IMR-90 (cell line): ENCODE measurements at regions not wholly inside any gene's neighbourhood (a gene's known extent, or its start where the extent isn't known, plus 50 kb on each side); places are given as distances from the start of the nearest gene placed in this dataset.

ENCODE experiments used
- ATAC-seq: fragments of 200-7000 bp; cut with Tn5 transposase; 2 replicates; pipeline ENCODE4 v1.9.1; 2020; ENCODE audit warnings: low read depth, mild to moderate bottlenecking, moderate library complexity
- BruUV-seq: library from RNA; stranded (reverse); fragments of 400-500 nt; replicated peaks from 2 replicates; lab custom pipeline; 2021; lab: Mats Ljungman, UMichigan
- CTCF ChIA-PET: fragments of 300-600 bp; formaldehyde crosslinking; extraction: SDS; loops from one replicate; lab custom pipeline; 2021; ENCODE audit warnings: antibody characterized with exemption; lab: Yijun Ruan, JAX
- POLR2A ChIA-PET: fragments of 300-600 bp; sonication (Branson Sonifier 250); formaldehyde crosslinking; loops from one replicate; lab custom pipeline; 2022; ENCODE audit warnings: antibody characterized with exemption; ENCODE audit not compliant: unreplicated experiment; lab: Charles Lee
- DNase-seq: peaks from one replicate; pipeline ENCODE4 v3.0.0; 2013
- H2AFZ ChIP-seq: replicated peaks from 2 replicates; pipeline ENCODE3; 2013; ENCODE audit warnings: low read length, mild to moderate bottlenecking; ENCODE audit not compliant: poor library complexity
- H2AK5ac ChIP-seq: 2 replicates; pipeline ENCODE4 v1.6.1; 2013; ENCODE audit warnings: low read depth, low read length, inconsistent platforms
- H2AK9ac ChIP-seq: replicated peaks from 2 replicates; pipeline ENCODE3; 2013; ENCODE audit warnings: mild to moderate bottlenecking, low read depth, low read length, moderate library complexity; ENCODE audit not compliant: poor library complexity
- H2BK120ac ChIP-seq: 2 replicates; pipeline ENCODE4 v1.6.1; 2013; ENCODE audit warnings: low read depth, low read length, inconsistent platforms
- H2BK15ac ChIP-seq: 3 replicates; pipeline ENCODE4 v1.6.1; 2013; ENCODE audit warnings: low read depth, low read length, inconsistent platforms
- H2BK20ac ChIP-seq: 2 replicates; pipeline ENCODE4 v1.6.1; 2013; ENCODE audit warnings: low read depth, mild to moderate bottlenecking, inconsistent platforms, low read length, moderate library complexity
- H2BK5ac ChIP-seq: 2 replicates; pipeline ENCODE4 v1.6.1; 2013; ENCODE audit warnings: mild to moderate bottlenecking, low read depth, low read length, inconsistent platforms; ENCODE audit not compliant: poor library complexity, severe bottlenecking
- H3K14ac ChIP-seq: replicated peaks from 2 replicates; pipeline ENCODE4 v1.6.1; 2013; ENCODE audit warnings: low read depth, low read length, inconsistent platforms
- H3K18ac ChIP-seq: 2 replicates; pipeline ENCODE4 v1.6.1; 2013; ENCODE audit warnings: low read depth, low read length, control low read depth
- H3K23ac ChIP-seq: 2 replicates; pipeline ENCODE4 v1.6.1; 2013; ENCODE audit warnings: low read depth, low read length, inconsistent platforms
- H3K27ac ChIP-seq: 2 replicates; pipeline ENCODE4 v1.5.1; 2013; ENCODE audit warnings: mild to moderate bottlenecking, control low read depth, low read length; ENCODE audit not compliant: insufficient read depth
- H3K27me3 ChIP-seq: 2 replicates; pipeline ENCODE4 v1.6.1; 2013; ENCODE audit warnings: low read length; ENCODE audit not compliant: control insufficient read depth, insufficient read depth
- H3K36me3 ChIP-seq: 2 replicates; pipeline ENCODE4 v1.6.1; 2013; ENCODE audit warnings: low read length, mixed read lengths; ENCODE audit not compliant: control insufficient read depth, insufficient read depth
- H3K4ac ChIP-seq: 2 replicates; pipeline ENCODE4 v1.6.1; 2013; ENCODE audit warnings: low read depth, low read length, inconsistent platforms
- H3K4me1 ChIP-seq: 2 replicates; pipeline ENCODE4 v1.6.1; 2013; ENCODE audit warnings: low read length, mixed read lengths; ENCODE audit not compliant: control insufficient read depth, insufficient read depth
- H3K4me2 ChIP-seq: 2 replicates; pipeline ENCODE4 v1.6.1; 2013; ENCODE audit warnings: low read depth, mild to moderate bottlenecking, control low read depth, low read length, moderate library complexity
- H3K4me3 ChIP-seq: 2 replicates; pipeline ENCODE4 v1.5.1; 2013; ENCODE audit warnings: low read depth, mild to moderate bottlenecking, control low read depth, low read length, moderate library complexity; ENCODE audit not compliant: insufficient read depth
- H3K56ac ChIP-seq: 2 replicates; pipeline ENCODE4 v1.6.1; 2013; ENCODE audit warnings: low read length, inconsistent platforms; ENCODE audit not compliant: insufficient read depth; ENCODE audit errors: extremely low read depth
- H3K79me1 ChIP-seq, 2 experiments: 2 replicates each; pipeline ENCODE4 v1.6.1; 2013; ENCODE audit warnings: low read length in 2 of 2, inconsistent platforms in 1 of 2, low read depth in 1 of 2
- H3K9ac ChIP-seq: 2 replicates; pipeline ENCODE4 v1.6.1; 2013; ENCODE audit warnings: low read depth, low read length, control low read depth
- H3K9me1 ChIP-seq: 2 replicates; pipeline ENCODE4 v1.6.1; 2013; ENCODE audit warnings: low read length, inconsistent platforms; ENCODE audit not compliant: insufficient read depth
- H3K9me3 ChIP-seq: 2 replicates; pipeline ENCODE4 v1.6.1; 2013; ENCODE audit warnings: low read length; ENCODE audit not compliant: control insufficient read depth, insufficient read depth
- H4K20me1 ChIP-seq: 2 replicates; pipeline ENCODE4 v1.6.1; 2013; ENCODE audit warnings: low read length, inconsistent platforms; ENCODE audit not compliant: insufficient read depth
- H4K5ac ChIP-seq: 2 replicates; pipeline ENCODE4 v1.6.1; 2013; ENCODE audit warnings: mild to moderate bottlenecking, low read depth, low read length, control low read depth
- H4K8ac ChIP-seq, 2 experiments: 2 replicates each; pipeline ENCODE4 v1.6.1; 2013; ENCODE audit warnings: low read depth in 2 of 2, low read length in 2 of 2, control low read depth in 1 of 2, inconsistent platforms in 1 of 2
- H4K91ac ChIP-seq: 2 replicates; pipeline ENCODE4 v1.6.1; 2013; ENCODE audit warnings: low read depth, low read length, inconsistent platforms; ENCODE audit not compliant: insufficient read depth
- BHLHE40 ChIP-seq: fragments of 150-350 bp; IDR thresholded peaks from 2 replicates; pipeline ENCODE4 v1.6.1; 2016; ENCODE audit warnings: mild to moderate bottlenecking, low read depth, low read length
- CEBPB ChIP-seq: IDR thresholded peaks from 2 replicates; pipeline ENCODE4 v1.6.1; 2012; ENCODE audit warnings: low read depth, low read length, improper control_type of control experiment
- CHD1 ChIP-seq: IDR thresholded peaks from 2 replicates; pipeline ENCODE4 v1.6.1; 2012; ENCODE audit warnings: low read depth, low read length, improper control_type of control experiment
- CTCF ChIP-seq: conservative IDR thresholded peaks from 2 replicates; pipeline ENCODE4 v1.5.1; 2012; ENCODE audit warnings: mild to moderate bottlenecking, low read depth, low read length, improper control_type of control experiment
- ELK1 ChIP-seq: fragments of 150-350 bp; IDR thresholded peaks from 2 replicates; pipeline ENCODE4 v1.6.1; 2016; ENCODE audit warnings: low read depth, mild to moderate bottlenecking, low read length, moderate library complexity, borderline replicate concordance
- FOS ChIP-seq: fragments of 150-350 bp; IDR thresholded peaks from 2 replicates; pipeline ENCODE4 v1.6.1; 2016; ENCODE audit warnings: low read depth, low read length
- MAFK ChIP-seq: IDR thresholded peaks from 2 replicates; pipeline ENCODE4 v1.6.1; 2012; ENCODE audit warnings: low read depth, low read length, improper control_type of control experiment
- MAZ ChIP-seq: IDR thresholded peaks from 2 replicates; pipeline ENCODE4 v1.6.1; 2012; ENCODE audit warnings: low read depth, mild to moderate bottlenecking, low read length, improper control_type of control experiment, moderate library complexity, borderline replicate concordance
- MXI1 ChIP-seq: IDR thresholded peaks from 2 replicates; pipeline ENCODE4 v1.6.1; 2012; ENCODE audit warnings: low read depth, mild to moderate bottlenecking, low read length, moderate library complexity, borderline replicate concordance
- NFE2L2 ChIP-seq: fragments of 150-350 bp; IDR thresholded peaks from 2 replicates; pipeline ENCODE4 v1.6.1; 2016; ENCODE audit warnings: low read depth, mild to moderate bottlenecking, low read length
- POLR2A ChIP-seq: IDR thresholded peaks from 2 replicates; pipeline ENCODE4 v1.6.1; 2012; ENCODE audit warnings: mild to moderate bottlenecking, low read depth, low read length
- RAD21 ChIP-seq: IDR thresholded peaks from 2 replicates; pipeline ENCODE4 v1.6.1; 2012; ENCODE audit warnings: low read length, improper control_type of control experiment
- RCOR1 ChIP-seq: IDR thresholded peaks from 2 replicates; pipeline ENCODE4 v1.6.1; 2012; ENCODE audit warnings: mild to moderate bottlenecking, low read length, improper control_type of control experiment; ENCODE audit not compliant: insufficient replicate concordance
- RFX5 ChIP-seq: IDR thresholded peaks from 2 replicates; pipeline ENCODE4 v1.8.0; 2012; ENCODE audit warnings: low read depth, mild to moderate bottlenecking, low read length, moderate library complexity
- SMC3 ChIP-seq: fragments of 150-350 bp; IDR thresholded peaks from 2 replicates; pipeline ENCODE4 v1.6.1; 2016; ENCODE audit warnings: low read depth, mild to moderate bottlenecking, antibody characterized with exemption, low read length, moderate library complexity
- USF2 ChIP-seq: fragments of 150-350 bp; IDR thresholded peaks from 2 replicates; pipeline ENCODE4 v1.6.1; 2017; ENCODE audit warnings: mild to moderate bottlenecking, antibody characterized with exemption, low read length, low read depth
- dilution Hi-C: fragments of 300-500 bp; cut with HindIII; formaldehyde crosslinking; loops from one replicate; pipeline ENCODE4 v1.14.3; 2018; ENCODE audit warnings: low sequenced_read_pairs; ENCODE audit not compliant: unreplicated experiment
- in situ Hi-C: fragments of 300-500 bp; cut with MboI; formaldehyde crosslinking; loops from 3 replicates; pipeline ENCODE4 v1.14.3; 2019; ENCODE audit warnings: low sequenced_read_pairs, inconsistent platforms, mixed read lengths
- intact Hi-C: fragments of 100-400 bp; cut with micrococcal nuclease; formaldehyde crosslinking; loops from 2 replicates; pipeline ENCODE4 v1.10.0; 2022

GRCh38 chr12:42854826-42855225, 265.3 kb upstream of the PRICKLE1 start:
- dilution Hi-C loops (no loop called here), in situ Hi-C loops (no loop called here), intact Hi-C loops (loop anchor here (10.0 kb wide), 1 partner anchor 480 kb away; no protein-coding TSS in a partner anchor)
- Histone ChIP-seq H3K14ac (no peak overlapping the region), H3K9me1 (no peaks in the 10 kb centered on the region), H2AK5ac (no peak overlapping the region), H3K9ac (no peak overlapping the region), H2BK15ac (no peak overlapping the region), H2AK9ac (no peak overlapping the region), H3K18ac (no peak overlapping the region), H2AFZ (no peak overlapping the region), H2BK20ac (no peak overlapping the region), H3K4me2 (no peak overlapping the region), H3K9me3 (no peaks in the 10 kb centered on the region), H3K23ac (no peak overlapping the region), H3K4me3 (no peak overlapping the region), H2BK120ac (no peak overlapping the region), H4K20me1 (no peaks in the 10 kb centered on the region), H3K79me1 (no peaks in the 10 kb centered on the region), H2BK5ac (no peak overlapping the region), H4K5ac (no peak overlapping the region), H4K91ac (no peak overlapping the region), H3K4ac (no peak overlapping the region), H3K56ac (no peak overlapping the region), H3K4me1 (peaks cover 14% of the 10 kb centered on the region), H3K27me3 (no peaks in the 10 kb centered on the region), H3K36me3 (no peaks in the 10 kb centered on the region), H4K8ac (no peak overlapping the region), H3K27ac (no peak overlapping the region)
- POLR2A ChIA-PET, result no interaction called here
- DNase-seq, result no peak
- CTCF ChIA-PET, result no interaction called here
- no peak for ATAC-seq
- no TSS peak for BruUV-seq
- TF ChIP-seq POLR2A, result no peak
- no peak for TF ChIP-seq MXI1
- TF ChIP-seq MAZ, result no peak
- TF ChIP-seq NFE2L2, result no peak
- TF ChIP-seq MAFK, result no peak
- TF ChIP-seq RCOR1, result no peak
- no peak for TF ChIP-seq SMC3
- no peak for TF ChIP-seq ELK1
- TF ChIP-seq CEBPB, result no peak
- TF ChIP-seq CTCF, result no peak
- TF ChIP-seq FOS, result no peak
- no peak for TF ChIP-seq USF2
- no peak for TF ChIP-seq CHD1
- no peak for TF ChIP-seq RFX5
- no peak for TF ChIP-seq BHLHE40
- TF ChIP-seq RAD21, result no peak
